ENCODE measurements at regions not wholly inside any gene's neighbourhood (a gene's known extent, or its start where the extent isn't known, plus 50 kb on each side); places are given as distances from the start of the nearest gene placed in this dataset.

DNA sequence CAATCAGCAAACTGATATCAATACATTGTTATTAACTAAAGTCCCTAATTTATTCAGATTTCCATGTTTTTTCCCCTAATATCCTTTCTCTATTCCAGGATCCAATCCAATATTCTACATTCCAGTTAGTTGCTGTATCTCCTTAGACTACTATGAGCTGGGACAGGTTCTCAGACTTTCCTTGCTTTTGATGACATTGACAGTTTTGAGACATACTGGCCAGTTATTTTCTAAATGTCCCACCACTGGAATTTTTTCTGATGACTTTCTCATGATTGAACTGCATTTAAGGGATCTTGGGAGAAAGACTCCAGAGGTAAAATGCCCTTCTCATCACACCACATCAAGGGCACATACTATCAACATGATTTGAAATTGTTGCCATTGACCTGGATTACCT, 177.1 kb upstream of the MAF start:
- H3K4me3 ChIP-seq (replicated peaks; ENCODE audit: low read depth, low read length), result no peak overlapping the region
- DNase-seq (ENCODE audit: low read depth), result no peak
- TF ChIP-seq, protein P1, sequence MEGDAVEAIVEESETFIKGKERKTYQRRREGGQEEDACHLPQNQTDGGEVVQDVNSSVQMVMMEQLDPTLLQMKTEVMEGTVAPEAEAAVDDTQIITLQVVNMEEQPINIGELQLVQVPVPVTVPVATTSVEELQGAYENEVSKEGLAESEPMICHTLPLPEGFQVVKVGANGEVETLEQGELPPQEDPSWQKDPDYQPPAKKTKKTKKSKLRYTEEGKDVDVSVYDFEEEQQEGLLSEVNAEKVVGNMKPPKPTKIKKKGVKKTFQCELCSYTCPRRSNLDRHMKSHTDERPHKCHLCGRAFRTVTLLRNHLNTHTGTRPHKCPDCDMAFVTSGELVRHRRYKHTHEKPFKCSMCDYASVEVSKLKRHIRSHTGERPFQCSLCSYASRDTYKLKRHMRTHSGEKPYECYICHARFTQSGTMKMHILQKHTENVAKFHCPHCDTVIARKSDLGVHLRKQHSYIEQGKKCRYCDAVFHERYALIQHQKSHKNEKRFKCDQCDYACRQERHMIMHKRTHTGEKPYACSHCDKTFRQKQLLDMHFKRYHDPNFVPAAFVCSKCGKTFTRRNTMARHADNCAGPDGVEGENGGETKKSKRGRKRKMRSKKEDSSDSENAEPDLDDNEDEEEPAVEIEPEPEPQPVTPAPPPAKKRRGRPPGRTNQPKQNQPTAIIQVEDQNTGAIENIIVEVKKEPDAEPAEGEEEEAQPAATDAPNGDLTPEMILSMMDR (IDR thresholded peaks at IDR 0.05; ENCODE audit: low read length, missing control alignments), result no peak

DNA sequence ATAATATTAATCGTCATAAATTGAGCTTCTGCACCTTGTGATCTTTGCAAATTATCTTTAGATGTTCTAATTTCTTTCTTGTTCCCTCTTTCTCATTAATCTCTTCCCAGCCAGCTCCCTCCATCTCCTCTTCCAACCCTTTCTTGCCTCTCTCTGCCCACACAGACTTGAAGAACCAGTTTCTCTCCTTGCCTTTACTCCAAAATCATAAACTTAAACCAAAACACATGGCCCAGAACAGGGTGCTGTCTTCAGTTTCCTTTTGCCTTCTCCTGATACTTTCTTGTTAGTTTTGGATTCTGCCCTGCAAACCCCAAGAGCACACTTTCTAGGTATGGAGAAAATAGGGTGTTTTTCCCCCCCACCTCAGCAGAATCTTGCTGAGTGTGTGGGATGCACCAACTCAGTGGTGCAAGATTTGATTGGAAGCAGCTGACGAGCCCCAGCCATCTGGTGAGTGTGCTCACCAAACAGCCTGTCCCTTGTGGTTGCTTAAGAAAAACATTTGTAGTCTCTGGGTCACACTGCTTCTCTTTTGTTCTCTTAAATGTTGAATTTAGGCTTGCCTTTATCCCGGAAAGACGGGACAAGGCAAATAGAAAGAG, 175.8 kb upstream of the MAF start:
- peak; percentile 11 for DNase-seq (ENCODE audit: low read depth)
- no peak overlapping the region for H3K4me3 ChIP-seq (replicated peaks; ENCODE audit: low read depth, low read length)
- TF ChIP-seq, protein P1 (IDR thresholded peaks at IDR 0.05; ENCODE audit: low read length, missing control alignments), result no peak

DNA sequence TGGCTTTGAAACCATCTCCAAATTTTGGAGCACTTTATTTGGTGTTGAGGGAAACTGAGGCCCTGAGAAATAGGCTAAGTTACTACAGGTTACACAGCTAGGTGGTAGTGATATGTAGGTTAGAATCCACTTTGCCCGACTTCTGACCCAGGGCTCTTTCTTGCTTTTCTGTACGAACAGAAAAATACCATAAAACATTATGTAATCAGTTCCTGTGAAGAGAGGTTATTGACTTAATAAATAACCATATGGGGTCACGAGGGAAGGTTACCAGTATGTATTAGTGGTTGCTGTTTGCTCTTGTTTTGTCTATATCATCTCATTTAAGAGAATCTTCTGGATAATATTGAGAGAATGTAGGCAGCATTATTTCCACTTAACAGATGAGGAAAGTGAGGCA, 172.2 kb upstream of the MAF start:
- H3K4me3 ChIP-seq (replicated peaks; ENCODE audit: low read depth, low read length), result no peak overlapping the region
- TF ChIP-seq, protein P1 (IDR thresholded peaks at IDR 0.05; ENCODE audit: low read length, missing control alignments), result no peak
- no peak for DNase-seq (ENCODE audit: low read depth)

DNA sequence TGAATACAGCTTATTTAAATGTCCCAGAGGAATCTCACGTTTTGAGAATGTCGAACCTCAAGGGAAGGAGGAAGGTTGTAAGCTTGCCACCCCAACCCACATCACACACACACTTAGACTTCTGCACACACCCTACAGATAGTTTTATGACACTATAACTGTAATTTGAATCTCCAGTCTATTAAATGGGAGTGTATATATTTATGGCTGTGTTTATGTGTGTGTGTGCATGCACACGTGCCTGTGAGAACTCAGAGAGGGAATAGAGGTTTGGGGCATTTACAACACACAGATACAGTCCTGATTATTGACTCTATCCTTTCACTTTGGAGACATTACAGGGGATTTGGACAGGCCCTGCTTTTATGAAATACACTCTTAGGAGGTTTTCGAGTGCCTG, 171.5 kb upstream of the MAF start:
- no peak for DNase-seq (ENCODE audit: low read depth)
- TF ChIP-seq, protein P1 (IDR thresholded peaks at IDR 0.05; ENCODE audit: low read length, missing control alignments), result no peak
- H3K4me3 ChIP-seq (replicated peaks; ENCODE audit: low read depth, low read length), result no peak overlapping the region

DNA sequence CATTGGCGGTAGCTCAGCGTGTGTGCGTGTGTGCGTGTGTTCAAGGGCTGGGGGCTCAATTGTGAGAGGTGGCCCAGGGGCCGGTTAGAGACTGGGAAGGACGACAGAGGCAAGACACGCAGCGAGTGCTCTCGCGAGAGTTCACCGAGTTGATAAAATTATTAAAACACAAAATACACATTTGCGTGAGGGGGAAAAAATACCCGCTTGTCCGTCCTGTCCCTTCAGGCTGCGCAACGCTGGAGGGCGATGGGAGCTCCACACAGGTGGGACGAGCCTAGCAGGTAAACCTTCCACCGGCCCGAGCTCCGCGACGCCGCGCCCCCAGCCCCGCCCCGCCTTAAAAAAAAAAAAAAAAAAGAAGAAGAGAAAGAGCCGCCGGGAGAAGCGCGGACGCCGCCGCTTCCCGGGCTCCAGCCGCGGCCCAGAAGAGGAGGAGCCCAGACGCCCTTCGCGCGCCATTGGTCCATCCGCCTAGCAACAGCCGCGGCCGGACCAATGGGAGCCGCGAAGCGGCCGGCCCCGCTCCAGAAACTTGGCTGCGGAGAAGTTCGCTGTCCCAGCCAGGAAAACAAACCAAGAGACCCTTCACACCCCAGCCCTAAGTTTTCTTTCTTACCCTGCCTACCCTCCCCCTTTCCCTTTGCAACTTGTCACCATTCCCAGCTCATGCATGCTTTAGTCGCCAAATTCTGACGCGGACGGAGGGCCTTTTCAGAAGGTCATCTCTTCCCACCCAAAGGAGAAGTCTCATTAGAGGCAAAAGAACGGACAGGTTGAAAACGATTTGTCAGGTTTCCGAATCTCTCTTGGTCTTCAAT, 169.9 kb upstream of the MAF start:
- H3K4me3 ChIP-seq (replicated peaks; ENCODE audit: low read depth, low read length), result peak overlapping the region; percentile 57
- peak; percentile 78 for DNase-seq (ENCODE audit: low read depth)
- TF ChIP-seq, protein P1 (IDR thresholded peaks at IDR 0.05; ENCODE audit: low read length, missing control alignments), result no peak

DNA sequence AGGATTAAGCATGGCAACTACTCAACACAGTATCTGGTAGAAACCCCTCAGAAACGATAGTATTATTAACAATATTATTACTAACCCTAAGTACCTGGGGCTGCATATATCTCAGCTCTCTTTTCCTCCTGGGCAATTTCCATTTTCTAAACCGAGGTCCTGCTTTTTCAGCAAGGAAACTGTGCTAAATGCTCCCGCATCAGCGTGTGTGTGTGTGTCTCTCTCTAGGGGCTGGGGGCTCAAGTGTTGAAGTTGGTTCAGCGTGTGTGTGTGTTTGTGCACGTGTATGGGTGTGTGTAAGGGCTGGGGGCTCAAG, 169.3 kb upstream of the MAF start:
- peak overlapping the region; percentile 57 for H3K4me3 ChIP-seq (replicated peaks; ENCODE audit: low read depth, low read length)
- no peak for DNase-seq (ENCODE audit: low read depth)
- TF ChIP-seq, protein P1 (IDR thresholded peaks at IDR 0.05; ENCODE audit: low read length, missing control alignments), result no peak
